PC-9 (cell line): ENCODE measurements at regions not wholly inside any gene's neighbourhood (a gene's known extent, or its start where the extent isn't known, plus 50 kb on each side); places are given as distances from the start of the nearest gene placed in this dataset.

Experiments used
- EZH2 ChIP-seq: fragments of 200-600 bp; sonication (generic); IDR thresholded peaks from 2 replicates; pipeline ENCODE4 v1.8.0; 2017; ENCODE audit warnings: antibody characterized with exemption, low read depth
- TF ChIP-seq, protein P1 (sequence below): fragments of 200-600 bp; sonication (generic); conservative IDR thresholded peaks from 2 replicates; pipeline ENCODE4 v1.6.1; 2017; ENCODE audit warnings: mixed run types, antibody characterized with exemption, mild to moderate bottlenecking, moderate library complexity

DNA sequence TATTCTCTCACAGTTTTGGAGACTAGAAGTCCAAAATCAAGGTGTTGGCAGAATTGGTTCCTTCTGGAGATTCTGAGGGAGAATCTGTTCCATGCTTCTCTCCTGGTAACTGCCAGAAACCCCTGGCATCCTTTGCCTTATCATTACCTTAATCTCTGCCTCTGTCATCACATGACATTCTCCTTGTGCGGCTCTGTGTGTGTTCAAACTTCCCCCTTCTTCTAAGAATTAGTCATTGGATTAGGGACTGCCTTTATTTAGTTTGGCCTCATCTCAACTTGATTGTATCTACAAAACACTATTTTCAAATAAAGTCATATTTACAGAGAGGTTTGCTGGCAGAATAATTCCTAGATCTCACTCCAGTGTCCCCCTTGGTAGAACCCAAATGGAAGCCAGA, 68.9 kb downstream of the ZNF641 start:
- TF ChIP-seq, protein P1, sequence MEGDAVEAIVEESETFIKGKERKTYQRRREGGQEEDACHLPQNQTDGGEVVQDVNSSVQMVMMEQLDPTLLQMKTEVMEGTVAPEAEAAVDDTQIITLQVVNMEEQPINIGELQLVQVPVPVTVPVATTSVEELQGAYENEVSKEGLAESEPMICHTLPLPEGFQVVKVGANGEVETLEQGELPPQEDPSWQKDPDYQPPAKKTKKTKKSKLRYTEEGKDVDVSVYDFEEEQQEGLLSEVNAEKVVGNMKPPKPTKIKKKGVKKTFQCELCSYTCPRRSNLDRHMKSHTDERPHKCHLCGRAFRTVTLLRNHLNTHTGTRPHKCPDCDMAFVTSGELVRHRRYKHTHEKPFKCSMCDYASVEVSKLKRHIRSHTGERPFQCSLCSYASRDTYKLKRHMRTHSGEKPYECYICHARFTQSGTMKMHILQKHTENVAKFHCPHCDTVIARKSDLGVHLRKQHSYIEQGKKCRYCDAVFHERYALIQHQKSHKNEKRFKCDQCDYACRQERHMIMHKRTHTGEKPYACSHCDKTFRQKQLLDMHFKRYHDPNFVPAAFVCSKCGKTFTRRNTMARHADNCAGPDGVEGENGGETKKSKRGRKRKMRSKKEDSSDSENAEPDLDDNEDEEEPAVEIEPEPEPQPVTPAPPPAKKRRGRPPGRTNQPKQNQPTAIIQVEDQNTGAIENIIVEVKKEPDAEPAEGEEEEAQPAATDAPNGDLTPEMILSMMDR = no peak
- TF ChIP-seq EZH2 = no peak
